Kidney (tissue), 13 donors: ENCODE measurements at regions not wholly inside any gene's neighbourhood (a gene's known extent, or its start where the extent isn't known, plus 50 kb on each side); places are given as distances from the start of the nearest gene placed in this dataset.
A peak's percentile ranks its signal among the peaks of the same experiment; 100 is the strongest.

ENCODE experiments used
- DNase-seq, 5 donors: peaks; one replicate each; pipeline ENCODE4 v3.0.0-alpha.2; 2013 to 2020
- FAIRE-seq: peaks from 2 replicates; lab custom pipeline; 2012; peaks lifted over from hg19 to GRCh38; lab: Jason Lieb, UNC
- H3K27ac ChIP-seq, 2 donors: one replicate each; pipeline ENCODE4 v1.7.0; 2013; ENCODE audit warnings: low read depth in 2 of 2, low read length in 2 of 2, inconsistent platforms in 1 of 2
- H3K27me3 ChIP-seq: one replicate; pipeline ENCODE4 v1.7.1; 2013; ENCODE audit warnings: low read length, inconsistent platforms; ENCODE audit not compliant: control insufficient read depth, insufficient read depth
- H3K36me3 ChIP-seq, 3 donors: one replicate each; pipeline versions ENCODE4 v1.7.0 to v1.7.1; 2013; ENCODE audit warnings: low read length in 3 of 3, control low read depth in 1 of 3, inconsistent platforms in 1 of 3; ENCODE audit not compliant: insufficient read depth in 3 of 3, control insufficient read depth in 2 of 3
- H3K4me1 ChIP-seq, 3 donors: one replicate each; pipeline versions ENCODE4 v1.7.0 to v1.7.1; 2013; ENCODE audit warnings: low read length in 3 of 3, inconsistent platforms in 1 of 3, low read depth in 1 of 3; ENCODE audit not compliant: control insufficient read depth in 2 of 3, insufficient read depth in 2 of 3
- H3K4me3 ChIP-seq, 3 donors: one replicate each; pipeline versions ENCODE4 v1.7.0 to v1.8.1; 2013; ENCODE audit warnings: low read length in 3 of 3, control low read depth in 1 of 3, inconsistent platforms in 1 of 3
- H3K9ac ChIP-seq, 3 donors: one replicate each; pipeline versions ENCODE4 v1.7.0 to v1.7.1; 2013; ENCODE audit warnings: low read length in 3 of 3, control low read depth in 1 of 3, inconsistent platforms in 1 of 3
- H3K9me3 ChIP-seq, 3 donors: one replicate each; pipeline versions ENCODE4 v1.7.0 to v1.7.1; 2013; ENCODE audit warnings: low read length in 3 of 3, control low read depth in 1 of 3, inconsistent platforms in 1 of 3; ENCODE audit not compliant: control insufficient read depth in 2 of 3, insufficient read depth in 1 of 3
- intact Hi-C: fragments of 100-400 bp; cut with DNase I; formaldehyde crosslinking; loops from one replicate; pipeline ENCODE4 v1.11.1; 2022
- TF ChIP-seq, protein P1 (sequence below): IDR thresholded peaks from 3 replicates; pipeline ENCODE4 v1.5.1; 2012; ENCODE audit warnings: mild to moderate bottlenecking, moderate library complexity, borderline replicate concordance; ENCODE audit not compliant: insufficient read depth; ENCODE audit errors: extremely low read depth
- donor health status: control.
- donor health status: control.
- donor health status: control.
- donor health status: control.
- donor health status: control.
- donor health status: DM: yes; HTN: yes; CAD: no.
- donor health status: Normal renal cell carcinoma (clear cell type).

DNA sequence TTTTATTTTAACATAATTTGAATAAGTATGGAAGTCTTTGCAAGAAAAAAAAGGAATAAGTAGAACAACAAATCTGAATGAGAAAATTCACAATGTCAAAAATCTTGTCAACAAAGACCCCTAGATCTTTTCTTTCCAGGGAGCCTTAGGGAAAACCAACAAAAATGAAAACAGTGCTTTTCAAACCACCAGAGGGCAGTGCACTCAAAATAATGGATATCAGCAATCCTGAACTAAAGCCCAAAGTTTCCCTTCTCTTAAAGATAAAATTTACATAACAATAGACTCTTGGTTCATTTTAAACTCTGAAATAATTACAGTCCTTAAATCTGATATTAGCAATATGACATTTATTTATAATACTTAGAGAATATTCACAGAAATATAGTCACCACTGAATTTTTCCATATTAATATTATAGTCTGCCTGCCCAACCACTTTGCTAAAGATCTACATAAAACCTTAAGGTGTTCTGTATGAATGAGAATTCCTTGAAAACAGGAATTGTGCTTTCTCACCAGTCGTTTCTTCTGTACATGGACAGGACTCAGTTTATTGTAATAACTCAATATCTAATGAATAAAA, 105.3 kb upstream of the BMP5 start:
- no peaks in the 10 kb centered on the region for H3K9me3 ChIP-seq
- H3K4me3 ChIP-seq = no peak overlapping the region
- FAIRE-seq (peak; percentile 97), DNase-seq (peak in 2 of 5 donors; percentile 61 to 80)
- H3K27me3 ChIP-seq = no peaks in the 10 kb centered on the region
- TF ChIP-seq, protein P1, sequence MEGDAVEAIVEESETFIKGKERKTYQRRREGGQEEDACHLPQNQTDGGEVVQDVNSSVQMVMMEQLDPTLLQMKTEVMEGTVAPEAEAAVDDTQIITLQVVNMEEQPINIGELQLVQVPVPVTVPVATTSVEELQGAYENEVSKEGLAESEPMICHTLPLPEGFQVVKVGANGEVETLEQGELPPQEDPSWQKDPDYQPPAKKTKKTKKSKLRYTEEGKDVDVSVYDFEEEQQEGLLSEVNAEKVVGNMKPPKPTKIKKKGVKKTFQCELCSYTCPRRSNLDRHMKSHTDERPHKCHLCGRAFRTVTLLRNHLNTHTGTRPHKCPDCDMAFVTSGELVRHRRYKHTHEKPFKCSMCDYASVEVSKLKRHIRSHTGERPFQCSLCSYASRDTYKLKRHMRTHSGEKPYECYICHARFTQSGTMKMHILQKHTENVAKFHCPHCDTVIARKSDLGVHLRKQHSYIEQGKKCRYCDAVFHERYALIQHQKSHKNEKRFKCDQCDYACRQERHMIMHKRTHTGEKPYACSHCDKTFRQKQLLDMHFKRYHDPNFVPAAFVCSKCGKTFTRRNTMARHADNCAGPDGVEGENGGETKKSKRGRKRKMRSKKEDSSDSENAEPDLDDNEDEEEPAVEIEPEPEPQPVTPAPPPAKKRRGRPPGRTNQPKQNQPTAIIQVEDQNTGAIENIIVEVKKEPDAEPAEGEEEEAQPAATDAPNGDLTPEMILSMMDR = peak; percentile 53
- intact Hi-C loops = loop anchor here (5.0 kb wide), 1 partner anchor 307 kb away; no protein-coding TSS in a partner anchor
- H3K9ac ChIP-seq = no peak overlapping the region
- H3K36me3 ChIP-seq = no peaks in the 10 kb centered on the region
- no peak overlapping the region for H3K27ac ChIP-seq
- no peaks in the 10 kb centered on the region for H3K4me1 ChIP-seq

DNA sequence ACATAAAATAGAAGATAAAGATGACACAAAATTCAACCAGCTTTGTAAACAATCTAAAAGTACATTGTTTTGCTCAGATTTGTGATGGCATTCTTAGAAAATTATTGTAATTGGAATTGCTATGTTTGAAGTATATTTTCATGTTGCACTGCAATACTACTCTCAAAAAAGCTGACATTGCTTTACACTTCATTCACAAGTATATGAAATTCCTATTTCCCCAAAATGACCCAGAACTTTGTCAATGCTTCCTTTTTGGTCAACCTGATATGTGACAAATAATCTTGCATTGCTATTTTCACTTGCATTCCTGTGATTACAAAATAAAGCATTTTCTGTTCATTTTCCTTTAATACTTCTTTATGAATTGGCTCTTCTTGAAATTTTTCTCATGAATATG, 104.1 kb upstream of the BMP5 start:
- Histone ChIP-seq H3K4me1 (no peaks in the 10 kb centered on the region), H3K4me3 (no peak overlapping the region), H3K27me3 (no peaks in the 10 kb centered on the region), H3K36me3 (no peaks in the 10 kb centered on the region), H3K9me3 (no peaks in the 10 kb centered on the region), H3K9ac (no peak overlapping the region), H3K27ac (no peak overlapping the region)
- TF ChIP-seq, protein P1 = no peak
- DNase-seq (no peak), FAIRE-seq (no peak)
- intact Hi-C loops = no loop called here

DNA sequence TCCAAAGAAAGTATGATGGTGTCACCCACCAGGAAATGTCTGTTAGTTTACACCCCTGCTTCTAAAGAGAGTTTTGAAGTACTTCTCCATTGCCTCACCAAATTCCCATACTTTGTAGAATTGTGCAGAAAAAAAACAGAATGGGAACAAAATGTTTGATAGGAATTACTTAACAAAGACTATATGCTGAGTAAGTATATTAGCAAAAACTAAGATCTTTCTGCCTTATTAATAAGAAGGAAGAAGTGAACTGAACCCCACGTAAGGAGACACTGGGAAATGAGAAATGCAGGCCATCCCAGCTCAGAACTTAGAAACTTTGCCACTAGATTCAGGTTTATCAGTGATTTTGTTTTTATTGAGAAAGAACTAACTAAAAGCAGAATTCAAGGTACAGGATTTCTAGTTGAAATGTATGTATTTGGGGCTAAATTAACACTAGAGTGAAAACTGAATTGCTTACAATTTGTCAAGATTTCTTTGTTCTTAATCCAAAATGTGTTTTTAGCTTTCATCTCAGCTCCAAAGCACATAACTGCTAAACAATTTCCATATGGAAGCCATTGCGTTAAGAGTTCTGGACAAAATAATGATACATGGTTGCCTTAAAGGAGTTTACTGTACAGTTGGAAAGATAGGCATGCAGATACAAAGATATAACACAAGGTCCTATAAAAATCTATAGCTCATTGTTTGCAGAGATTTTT, 102.7 kb upstream of the BMP5 start:
- intact Hi-C loops = no loop called here
- H3K27ac ChIP-seq = no peak overlapping the region
- H3K36me3 ChIP-seq = no peaks in the 10 kb centered on the region
- no peak overlapping the region for H3K4me3 ChIP-seq
- no peaks in the 10 kb centered on the region for H3K9me3 ChIP-seq
- no peaks in the 10 kb centered on the region for H3K4me1 ChIP-seq
- DNase-seq (peak in 1 of 5 donors; percentile 44), FAIRE-seq (no peak)
- TF ChIP-seq, protein P1 = no peak
- no peaks in the 10 kb centered on the region for H3K27me3 ChIP-seq
- H3K9ac ChIP-seq = no peak overlapping the region
